GM12878 (cell line): ENCODE measurements at regions not wholly inside any gene's neighbourhood (a gene's known extent, or its start where the extent isn't known, plus 50 kb on each side); places are given as distances from the start of the nearest gene placed in this dataset.
"Not testable (repeated sequence)": the region's sequence is repeated elsewhere in the genome, so short reads cannot be mapped to it uniquely, and the experiment has no call there.

ENCODE experiments used
- CEBPB ChIP-seq, 2 experiments: fragments of 150-350 bp in 1 of 2; IDR thresholded peaks; 2 replicates each; pipeline ENCODE4 v1.6.1; 2012 to 2014; ENCODE audit warnings: low read depth in 2 of 2, low read length in 2 of 2, borderline replicate concordance in 1 of 2, inconsistent platforms in 1 of 2
- CHD4 ChIP-seq: fragments of 200-600 bp; sonication (generic); IDR thresholded peaks from 2 replicates; pipeline ENCODE4 v1.6.1; 2016; ENCODE audit warnings: mild to moderate bottlenecking
- CTCF ChIP-seq, 3 experiments: IDR thresholded peaks in 2 of 3; conservative IDR thresholded peaks in 1 of 3; 2 replicates each; pipeline ENCODE4 v1.5.1; 2011; ENCODE audit warnings: low read depth in 3 of 3, low read length in 3 of 3, mild to moderate bottlenecking in 3 of 3, control low read depth in 2 of 3, moderate library complexity in 2 of 3, inconsistent platforms in 1 of 3, mixed read lengths in 1 of 3; ENCODE audit not compliant: control insufficient read depth in 2 of 3, insufficient read depth in 1 of 3; ENCODE audit errors: extremely low read depth in 1 of 3
- ESRRA ChIP-seq: IDR thresholded peaks from 2 replicates; pipeline ENCODE4 v1.6.1; 2012; ENCODE audit warnings: mild to moderate bottlenecking, low read length, improper control_type of control experiment
- HDAC6 ChIP-seq: fragments of 200-600 bp; sonication (generic); IDR thresholded peaks from one replicate; pipeline ENCODE4 v1.8.0; 2017; ENCODE audit warnings: antibody characterized with exemption; ENCODE audit not compliant: unreplicated experiment
- MAX ChIP-seq: IDR thresholded peaks from 2 replicates; pipeline ENCODE4 v1.6.1; 2012; ENCODE audit warnings: low read depth, low read length, improper control_type of control experiment
- NR2C2 ChIP-seq: IDR thresholded peaks from 2 replicates; pipeline ENCODE4 v1.6.1; 2011; ENCODE audit warnings: borderline replicate concordance, low read depth; ENCODE audit not compliant: control insufficient read depth, insufficient read length
- RBBP5 ChIP-seq: fragments of 200-600 bp; sonication (generic); conservative IDR thresholded peaks from 2 replicates; pipeline ENCODE4 v1.6.1; 2016
- RCOR1 ChIP-seq: conservative IDR thresholded peaks from 2 replicates; pipeline ENCODE4 v1.6.1; 2012; ENCODE audit warnings: low read depth, low read length, improper control_type of control experiment
- SRF ChIP-seq, 2 experiments: IDR thresholded peaks; 2 replicates each; pipeline ENCODE4 v1.6.1; 2011; ENCODE audit warnings: low read depth in 2 of 2, low read length in 2 of 2, mild to moderate bottlenecking in 1 of 2, moderate library complexity in 1 of 2
- TCF7 ChIP-seq: IDR thresholded peaks from 2 replicates; pipeline ENCODE4 v1.6.1; 2014; ENCODE audit warnings: antibody characterized with exemption, borderline replicate concordance
- ZNF24 ChIP-seq: fragments of 450-650 bp; IDR thresholded peaks from 2 replicates; pipeline ENCODE4 v1.6.1; 2017; ENCODE audit warnings: antibody characterized with exemption, mild to moderate bottlenecking

DNA sequence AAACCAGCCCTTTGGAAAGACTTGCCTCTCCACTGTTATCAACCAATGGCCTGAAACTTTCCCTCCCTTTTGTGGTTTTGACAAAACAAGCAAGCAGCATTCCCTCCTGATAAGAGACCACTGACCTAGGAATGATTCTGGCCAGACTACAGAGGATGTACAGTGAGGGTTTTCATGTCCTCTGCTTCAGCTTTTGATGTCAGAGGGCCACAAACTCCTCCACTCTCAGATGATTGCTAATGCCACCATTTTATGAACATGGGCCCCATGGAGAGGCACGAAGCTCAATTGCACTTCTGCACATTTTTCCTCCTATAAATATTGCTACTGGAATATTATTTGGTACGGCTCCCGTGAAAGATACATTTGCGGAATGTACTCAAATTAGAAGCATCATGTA lies 61.5 kb downstream of the PPIAL4A start:
- TF ChIP-seq CTCF (IDR thresholded peaks at IDR 0.05 in 2 of 3, conservative IDR thresholded peaks at IDR 0.05 in 1 of 3; ENCODE audit: control insufficient read depth in 2 of 3, extremely low read depth in 1 of 3, insufficient read depth in 1 of 3, low read depth in 3 of 3, low read length in 3 of 3); RCOR1; RBBP5; HDAC6; ZNF24; TCF7; SRF (IDR thresholded peaks at IDR 0.05; ENCODE audit: low read depth in 2 of 2, low read length in 2 of 2); MAX; NR2C2; CHD4; CEBPB (IDR thresholded peaks at IDR 0.05; ENCODE audit: borderline replicate concordance in 1 of 2, low read depth in 2 of 2, low read length in 2 of 2); ESRRA: not testable (repeated sequence)
